Kidney glomerular epithelial cell (primary cell): ENCODE measurements at regions not wholly inside any gene's neighbourhood (a gene's known extent, or its start where the extent isn't known, plus 50 kb on each side); places are given as distances from the start of the nearest gene placed in this dataset.
"Not testable (repeated sequence)": the region's sequence is repeated elsewhere in the genome, so short reads cannot be mapped to it uniquely, and the experiment has no call there.

Experiments used
- DNase-seq: peaks from one replicate; lab custom pipeline; 2025; lab: John Stamatoyannopoulos, UW

GRCh38 chr6:22149096-22149495 is 147.7 kb downstream of the PRL start:
- DNase-seq: no peak

- peak; percentile 77 for DNase-seq
Measured at GRCh38 chr6:22149501-22150367, 147.1 kb downstream of the PRL start.

- DNase-seq: no peak
Measured at GRCh38 chr6:22150368-22151035, 146.3 kb downstream of the PRL start.

- DNase-seq: no peak
Measured at GRCh38 chr6:22151892-22152291, 144.9 kb downstream of the PRL start.

- no peak for DNase-seq
Measured at GRCh38 chr6:22152841-22153240, 144.0 kb downstream of the PRL start.

- DNase-seq: peak; percentile 28
Measured at GRCh38 chr6:22153384-22154158, 143.3 kb downstream of the PRL start.

GRCh38 chr6:22155551-22155950 is 141.3 kb downstream of the PRL start:
- no peak for DNase-seq

- DNase-seq: no peak
Measured at GRCh38 chr6:22157233-22157632, 139.6 kb downstream of the PRL start.

GRCh38 chr6:22164236-22164635 is 132.6 kb downstream of the PRL start:
- DNase-seq: no peak

- DNase-seq: peak; percentile 9
Measured at GRCh38 chr6:22171006-22171405, 125.8 kb downstream of the PRL start.

- not testable (repeated sequence) for DNase-seq
Measured at GRCh38 chr6:22171885-22172284, 125.0 kb downstream of the PRL start.

GRCh38 chr6:22173311-22173710 is 123.5 kb downstream of the PRL start:
- no peak for DNase-seq

GRCh38 chr6:22180250-22180649 is 116.6 kb downstream of the PRL start:
- not testable (repeated sequence) for DNase-seq

GRCh38 chr6:22184371-22184770 is 112.5 kb downstream of the PRL start:
- DNase-seq: no peak

- DNase-seq: no peak
Measured at GRCh38 chr6:22189946-22190345, 106.9 kb downstream of the PRL start.

- DNase-seq: no peak
Measured at GRCh38 chr6:22194188-22194921, 102.5 kb downstream of the PRL start.

GRCh38 chr6:22199771-22200170 is 97.1 kb downstream of the PRL start:
- DNase-seq: no peak

- DNase-seq: no peak
Measured at GRCh38 chr6:22204153-22204552, 92.7 kb downstream of the PRL start.

GRCh38 chr6:22205266-22205665 is 91.6 kb downstream of the PRL start:
- no peak for DNase-seq

- no peak for DNase-seq
Measured at GRCh38 chr6:22206106-22206505, 90.7 kb downstream of the PRL start.

- no peak for DNase-seq
Measured at GRCh38 chr6:22208026-22208425, 88.8 kb downstream of the PRL start.

GRCh38 chr6:22214314-22214713 is 82.5 kb downstream of the PRL start:
- no peak for DNase-seq
